ENCODE measurements at regions not wholly inside any gene's neighbourhood (a gene's known extent, or its start where the extent isn't known, plus 50 kb on each side); places are given as distances from the start of the nearest gene placed in this dataset.
"Not testable (repeated sequence)": the region's sequence is repeated elsewhere in the genome, so short reads cannot be mapped to it uniquely, and the experiment has no call there.

DNA sequence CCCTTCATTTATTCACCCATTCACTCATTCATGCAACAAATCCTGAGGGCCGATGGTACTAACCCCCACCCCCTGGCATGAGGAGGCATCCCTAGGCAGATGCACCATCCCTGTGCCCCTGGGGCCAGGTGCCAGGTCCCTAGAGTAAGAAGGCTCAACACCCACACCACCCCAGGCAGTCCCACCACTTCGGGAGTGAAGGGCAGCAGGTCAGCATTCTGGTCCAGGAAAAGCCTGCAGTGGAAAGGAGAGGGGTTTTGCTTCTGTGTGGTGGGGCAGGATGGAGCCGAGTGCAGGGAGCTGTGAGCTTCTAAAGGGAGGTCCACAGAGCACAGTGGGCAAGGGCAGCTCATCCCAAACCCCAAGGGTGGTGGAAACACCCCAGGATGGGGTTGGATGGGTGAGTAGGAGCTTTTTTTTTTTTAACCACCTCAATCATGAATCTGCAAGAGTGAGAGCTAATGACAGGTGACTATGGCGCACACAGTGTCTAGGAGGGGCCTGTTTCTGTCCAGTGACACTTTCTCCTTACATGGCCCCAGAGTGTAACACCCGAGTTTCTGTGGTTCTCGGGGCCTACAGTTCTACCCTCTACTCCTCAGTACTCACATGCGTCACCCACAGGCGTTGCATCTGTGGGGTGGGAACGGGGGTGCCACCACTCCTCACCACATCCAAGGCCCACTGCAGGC, 414.3 kb downstream of the TMEM121 start:
- no peak overlapping the region for H3K27ac ChIP-seq (replicated peaks)
- H3K4me3 ChIP-seq (replicated peaks; ENCODE audit: insufficient read depth, low read length): no peak overlapping the region
- TF ChIP-seq GABPA (IDR thresholded peaks at IDR 0.05; ENCODE audit: low read depth) (no peak), SPI1 (IDR thresholded peaks at IDR 0.05; ENCODE audit: borderline replicate concordance, low read depth) (no peak), POLR2AphosphoS5 (IDR thresholded peaks at IDR 0.05; ENCODE audit: low read depth) (no peak)
- TF ChIP-seq, protein P1, sequence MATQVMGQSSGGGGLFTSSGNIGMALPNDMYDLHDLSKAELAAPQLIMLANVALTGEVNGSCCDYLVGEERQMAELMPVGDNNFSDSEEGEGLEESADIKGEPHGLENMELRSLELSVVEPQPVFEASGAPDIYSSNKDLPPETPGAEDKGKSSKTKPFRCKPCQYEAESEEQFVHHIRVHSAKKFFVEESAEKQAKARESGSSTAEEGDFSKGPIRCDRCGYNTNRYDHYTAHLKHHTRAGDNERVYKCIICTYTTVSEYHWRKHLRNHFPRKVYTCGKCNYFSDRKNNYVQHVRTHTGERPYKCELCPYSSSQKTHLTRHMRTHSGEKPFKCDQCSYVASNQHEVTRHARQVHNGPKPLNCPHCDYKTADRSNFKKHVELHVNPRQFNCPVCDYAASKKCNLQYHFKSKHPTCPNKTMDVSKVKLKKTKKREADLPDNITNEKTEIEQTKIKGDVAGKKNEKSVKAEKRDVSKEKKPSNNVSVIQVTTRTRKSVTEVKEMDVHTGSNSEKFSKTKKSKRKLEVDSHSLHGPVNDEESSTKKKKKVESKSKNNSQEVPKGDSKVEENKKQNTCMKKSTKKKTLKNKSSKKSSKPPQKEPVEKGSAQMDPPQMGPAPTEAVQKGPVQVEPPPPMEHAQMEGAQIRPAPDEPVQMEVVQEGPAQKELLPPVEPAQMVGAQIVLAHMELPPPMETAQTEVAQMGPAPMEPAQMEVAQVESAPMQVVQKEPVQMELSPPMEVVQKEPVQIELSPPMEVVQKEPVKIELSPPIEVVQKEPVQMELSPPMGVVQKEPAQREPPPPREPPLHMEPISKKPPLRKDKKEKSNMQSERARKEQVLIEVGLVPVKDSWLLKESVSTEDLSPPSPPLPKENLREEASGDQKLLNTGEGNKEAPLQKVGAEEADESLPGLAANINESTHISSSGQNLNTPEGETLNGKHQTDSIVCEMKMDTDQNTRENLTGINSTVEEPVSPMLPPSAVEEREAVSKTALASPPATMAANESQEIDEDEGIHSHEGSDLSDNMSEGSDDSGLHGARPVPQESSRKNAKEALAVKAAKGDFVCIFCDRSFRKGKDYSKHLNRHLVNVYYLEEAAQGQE (IDR thresholded peaks at IDR 0.05; ENCODE audit: insufficient replicate concordance, low read depth): no peak
- TF ChIP-seq, protein P2, sequence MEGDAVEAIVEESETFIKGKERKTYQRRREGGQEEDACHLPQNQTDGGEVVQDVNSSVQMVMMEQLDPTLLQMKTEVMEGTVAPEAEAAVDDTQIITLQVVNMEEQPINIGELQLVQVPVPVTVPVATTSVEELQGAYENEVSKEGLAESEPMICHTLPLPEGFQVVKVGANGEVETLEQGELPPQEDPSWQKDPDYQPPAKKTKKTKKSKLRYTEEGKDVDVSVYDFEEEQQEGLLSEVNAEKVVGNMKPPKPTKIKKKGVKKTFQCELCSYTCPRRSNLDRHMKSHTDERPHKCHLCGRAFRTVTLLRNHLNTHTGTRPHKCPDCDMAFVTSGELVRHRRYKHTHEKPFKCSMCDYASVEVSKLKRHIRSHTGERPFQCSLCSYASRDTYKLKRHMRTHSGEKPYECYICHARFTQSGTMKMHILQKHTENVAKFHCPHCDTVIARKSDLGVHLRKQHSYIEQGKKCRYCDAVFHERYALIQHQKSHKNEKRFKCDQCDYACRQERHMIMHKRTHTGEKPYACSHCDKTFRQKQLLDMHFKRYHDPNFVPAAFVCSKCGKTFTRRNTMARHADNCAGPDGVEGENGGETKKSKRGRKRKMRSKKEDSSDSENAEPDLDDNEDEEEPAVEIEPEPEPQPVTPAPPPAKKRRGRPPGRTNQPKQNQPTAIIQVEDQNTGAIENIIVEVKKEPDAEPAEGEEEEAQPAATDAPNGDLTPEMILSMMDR (IDR thresholded peaks at IDR 0.05; ENCODE audit: insufficient read depth, low read length): no peak
- no peak for DNase-seq (ENCODE audit: low read depth in 1 of 2, low spot score in 1 of 2)
- no peaks in the 10 kb centered on the region for H3K27me3 ChIP-seq (ENCODE audit: insufficient read depth, poor library complexity, severe bottlenecking)

DNA sequence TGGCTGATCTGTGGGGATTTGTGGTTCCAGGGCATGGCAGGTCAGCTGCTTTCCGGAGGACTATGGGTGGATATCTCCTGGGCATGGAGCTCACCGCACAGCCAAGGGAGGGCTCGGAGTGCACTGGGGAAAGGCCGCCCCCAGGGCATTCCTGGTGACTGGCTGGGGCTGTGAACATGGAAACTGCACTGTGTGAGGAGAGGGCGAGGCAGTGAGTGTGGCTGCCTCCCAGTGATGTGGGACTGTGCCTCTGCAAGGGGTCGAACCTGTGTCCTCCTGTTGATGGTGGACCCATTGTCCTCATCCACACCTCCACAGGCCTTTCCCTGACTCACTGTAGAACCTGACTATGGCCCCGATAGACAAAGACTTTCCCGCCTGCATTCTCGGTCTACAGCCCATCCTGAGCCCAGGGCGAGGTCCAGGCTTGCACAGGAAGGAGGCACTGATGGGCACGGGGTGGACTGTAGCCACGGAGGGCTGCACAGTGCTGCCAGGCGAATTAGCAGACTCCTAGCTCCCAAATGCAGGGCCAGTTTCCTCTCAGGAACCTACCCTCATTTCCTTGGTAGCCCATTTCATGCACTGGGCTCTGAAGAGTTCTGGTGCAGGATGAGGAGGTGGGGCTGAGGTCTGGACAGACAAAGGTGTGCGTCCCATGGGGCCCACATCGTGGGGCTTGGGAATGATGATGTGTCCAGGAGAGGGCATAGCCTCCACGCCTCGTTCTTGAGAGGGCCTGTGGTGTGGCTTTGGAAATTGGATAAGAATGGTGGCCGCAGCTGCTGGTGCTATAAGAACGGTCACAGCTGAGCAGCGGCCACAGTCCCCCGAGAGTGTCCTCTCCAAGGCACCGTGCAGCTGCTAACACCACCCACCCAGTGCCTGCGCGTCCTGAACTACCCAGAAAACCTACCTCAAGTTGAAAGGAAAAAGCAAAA, 415.1 kb downstream of the TMEM121 start:
- DNase-seq (ENCODE audit: low read depth in 1 of 2, low spot score in 1 of 2): no peak
- no peaks in the 10 kb centered on the region for H3K27me3 ChIP-seq (ENCODE audit: insufficient read depth, poor library complexity, severe bottlenecking)
- no peak for TF ChIP-seq SPI1 (IDR thresholded peaks at IDR 0.05; ENCODE audit: borderline replicate concordance, low read depth)
- no peak for TF ChIP-seq POLR2AphosphoS5 (IDR thresholded peaks at IDR 0.05; ENCODE audit: low read depth)
- no peak overlapping the region for H3K4me3 ChIP-seq (replicated peaks; ENCODE audit: insufficient read depth, low read length)
- H3K27ac ChIP-seq (replicated peaks): no peak overlapping the region

DNA sequence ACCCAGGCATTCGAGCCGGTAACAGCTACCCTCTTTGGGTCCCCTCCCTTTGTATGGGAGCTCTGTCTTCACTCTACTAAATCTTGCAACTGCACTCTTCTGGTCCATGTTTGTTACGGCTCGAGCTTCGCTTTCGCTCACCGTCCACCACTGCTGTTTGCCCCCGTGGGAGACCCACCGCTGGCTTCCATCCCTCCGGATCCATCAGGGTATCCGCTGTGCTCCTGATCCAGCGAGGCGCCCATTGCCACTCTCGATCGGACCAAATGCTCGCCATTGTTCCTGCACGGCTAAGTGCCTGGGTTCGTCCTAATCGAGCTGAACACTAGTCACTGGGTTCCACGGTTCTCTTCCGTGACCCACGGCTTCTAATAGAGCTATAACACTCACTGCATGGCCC, 416.3 kb downstream of the TMEM121 start:
- not testable (repeated sequence) for H3K27ac ChIP-seq (replicated peaks); H3K4me3 ChIP-seq (replicated peaks; ENCODE audit: insufficient read depth, low read length); DNase-seq (ENCODE audit: low read depth in 1 of 2, low spot score in 1 of 2); H3K27me3 ChIP-seq (ENCODE audit: insufficient read depth, poor library complexity, severe bottlenecking)

DNA sequence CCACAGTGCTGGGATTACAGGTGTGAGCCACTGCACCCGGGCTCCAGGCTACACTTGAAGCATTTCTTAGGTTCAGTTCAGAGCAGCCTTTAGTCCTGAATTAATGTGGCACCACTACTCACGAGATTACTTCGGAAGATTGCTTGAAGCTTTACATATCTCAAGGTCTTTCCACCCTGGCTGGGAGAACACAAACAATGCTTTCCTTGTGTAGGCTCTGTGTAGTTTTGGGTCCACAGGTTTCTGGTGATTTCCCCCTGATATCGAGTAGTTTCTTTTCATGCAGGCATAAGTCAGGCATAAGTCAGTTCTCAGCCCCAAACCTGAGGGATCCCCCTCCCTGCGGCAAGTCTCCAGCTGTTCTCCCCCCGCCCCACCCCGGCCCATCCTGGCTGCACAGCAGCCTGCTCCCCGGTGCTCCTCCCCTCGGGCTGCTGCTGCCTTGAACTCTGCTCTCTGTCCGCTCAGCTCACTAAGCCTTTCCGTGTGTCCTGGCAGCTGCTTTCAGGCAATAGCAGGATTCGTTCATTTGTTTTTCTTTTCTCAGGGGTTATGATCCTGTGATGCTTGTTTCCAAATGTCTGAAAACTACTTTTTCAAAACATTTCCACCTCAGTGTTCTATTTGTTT, 417.7 kb downstream of the TMEM121 start:
- Histone ChIP-seq H3K27me3 (ENCODE audit: insufficient read depth, poor library complexity, severe bottlenecking) (no peaks in the 10 kb centered on the region), H3K4me3 (replicated peaks; ENCODE audit: insufficient read depth, low read length) (no peak overlapping the region), H3K27ac (replicated peaks) (no peak overlapping the region)
- DNase-seq (ENCODE audit: low read depth in 1 of 2, low spot score in 1 of 2): no peak
- TF ChIP-seq SPI1 (IDR thresholded peaks at IDR 0.05; ENCODE audit: borderline replicate concordance, low read depth) (no peak), POLR2AphosphoS5 (IDR thresholded peaks at IDR 0.05; ENCODE audit: low read depth) (no peak), GABPA (IDR thresholded peaks at IDR 0.05; ENCODE audit: low read depth) (no peak)
- TF ChIP-seq, protein P2 (IDR thresholded peaks at IDR 0.05; ENCODE audit: insufficient read depth, low read length): no peak
- TF ChIP-seq, protein P1 (IDR thresholded peaks at IDR 0.05; ENCODE audit: insufficient replicate concordance, low read depth): no peak
